GM18873 (cell line): ENCODE measurements at regions not wholly inside any gene's neighbourhood (a gene's known extent, or its start where the extent isn't known, plus 50 kb on each side); places are given as distances from the start of the nearest gene placed in this dataset.
A peak's percentile ranks its signal among the peaks of the same experiment; 100 is the strongest.

Experiments used
- ATAC-seq: cut with Tn5 transposase; IDR thresholded peaks from one replicate; pipeline ENCODE4 v1.9.1; 2021; ENCODE audit warnings: mild to moderate bottlenecking, moderate library complexity, moderate number of reproducible peaks; ENCODE audit not compliant: unreplicated experiment, low FRiP score

DNA sequence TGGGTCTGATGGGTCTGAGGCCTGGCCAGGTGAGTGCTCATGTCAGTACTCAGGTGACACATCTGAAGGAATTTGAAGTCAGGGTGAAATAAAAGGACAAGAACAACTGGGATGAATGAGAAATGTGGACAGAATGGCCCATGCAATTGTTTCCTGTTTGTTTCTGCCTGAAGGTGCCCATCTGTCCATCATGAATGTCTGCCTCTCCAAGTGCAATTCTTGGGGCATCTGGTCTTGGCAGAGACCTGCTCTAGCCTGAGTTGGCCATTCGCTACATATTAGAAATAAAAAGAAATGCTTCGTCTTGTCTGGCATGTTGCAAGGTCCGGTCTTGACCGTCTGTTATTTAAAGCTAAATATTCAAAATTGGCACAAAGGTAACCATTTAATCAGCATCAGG lies 142.0 kb upstream of the AGBL1 start:
- no peak for ATAC-seq

DNA sequence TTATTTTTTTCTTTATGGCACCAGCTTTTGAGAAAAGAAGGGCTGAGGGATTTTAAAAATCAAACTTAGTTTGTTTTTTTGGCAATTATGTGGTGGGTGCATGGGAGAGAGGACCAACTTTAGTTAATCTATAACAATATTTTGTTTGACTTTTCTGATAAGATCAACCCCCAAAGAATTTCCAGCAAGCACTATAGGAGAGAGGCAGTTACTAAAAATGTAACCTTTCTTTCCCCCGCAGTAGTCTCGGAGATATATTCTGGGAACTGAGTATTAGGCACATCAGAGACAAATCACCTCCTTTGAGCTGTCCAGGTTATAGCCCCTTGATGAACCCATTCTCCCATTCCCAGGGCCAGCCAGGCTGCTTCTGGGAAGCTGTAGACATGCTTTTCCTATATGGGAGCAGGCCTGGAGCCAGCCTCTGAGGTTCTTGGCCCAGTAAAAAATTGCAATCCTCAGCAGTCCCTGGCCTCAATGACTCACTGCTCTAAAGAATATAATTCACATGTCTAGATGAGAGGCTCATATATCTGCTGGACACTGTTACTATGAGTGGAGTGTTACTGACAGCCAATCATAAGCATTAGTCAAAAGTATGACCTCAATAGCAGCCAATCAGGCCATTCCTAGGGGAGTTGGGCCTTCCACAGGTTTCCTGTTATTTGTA lies 138.3 kb upstream of the AGBL1 start:
- ATAC-seq: no peak

DNA sequence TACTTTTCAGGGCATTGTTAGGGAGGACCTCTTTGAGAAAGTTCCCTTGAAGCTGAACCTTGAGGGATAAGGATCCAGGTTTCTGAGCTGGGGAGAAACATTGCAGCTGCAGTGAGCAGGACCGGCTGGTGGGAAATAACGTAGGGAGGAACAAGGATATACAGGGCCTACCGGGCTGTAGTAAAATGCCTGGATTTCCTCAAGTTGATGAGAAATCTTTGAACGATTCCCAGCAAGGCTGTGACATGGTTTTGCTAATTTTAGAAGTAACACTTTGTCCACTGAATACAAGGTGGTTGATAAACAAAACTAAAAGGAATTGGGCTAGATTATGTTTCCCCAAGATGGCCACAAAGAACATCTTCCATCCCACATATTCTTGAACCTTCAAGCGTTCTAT lies 137.0 kb upstream of the AGBL1 start:
- ATAC-seq: no peak

DNA sequence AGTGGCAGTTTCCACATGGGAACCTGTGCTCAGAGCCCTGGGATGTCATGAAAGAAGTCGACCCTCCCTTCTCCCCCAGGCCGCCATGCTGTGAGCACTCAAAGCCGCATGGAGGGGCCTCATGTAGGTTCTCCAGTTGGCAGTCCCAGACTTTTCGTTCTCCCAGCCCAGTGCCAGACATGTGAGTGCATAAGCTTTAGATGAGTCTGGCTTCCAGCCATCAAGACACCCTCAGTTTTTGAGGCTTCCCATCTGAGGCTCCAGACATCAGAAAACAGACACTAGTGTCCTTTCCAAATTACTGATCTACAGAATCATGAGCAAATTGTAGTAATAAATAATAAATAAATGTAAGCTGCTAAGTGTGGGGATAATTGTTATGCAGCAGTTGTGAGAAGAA lies 136.5 kb upstream of the AGBL1 start:
- no peak for ATAC-seq

DNA sequence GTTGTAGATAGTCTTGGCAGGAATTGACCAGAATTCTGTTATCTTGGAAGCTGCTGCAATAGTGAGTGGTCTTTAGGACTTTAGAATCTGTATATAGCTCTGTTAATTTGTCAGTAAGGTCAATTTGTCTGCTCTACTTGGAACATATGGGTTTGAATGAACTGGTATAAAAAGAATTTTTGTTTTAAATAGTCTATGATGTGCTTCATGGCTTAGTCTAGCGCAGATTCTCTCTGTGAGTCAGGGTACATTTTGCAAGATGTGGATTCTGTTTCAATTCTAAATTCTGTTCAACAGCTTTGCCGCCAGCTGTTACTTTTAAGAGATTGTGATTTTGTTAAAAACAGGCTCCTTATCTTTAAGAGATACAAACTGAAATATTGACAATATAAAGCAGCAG lies 135.9 kb upstream of the AGBL1 start:
- ATAC-seq: no peak

DNA sequence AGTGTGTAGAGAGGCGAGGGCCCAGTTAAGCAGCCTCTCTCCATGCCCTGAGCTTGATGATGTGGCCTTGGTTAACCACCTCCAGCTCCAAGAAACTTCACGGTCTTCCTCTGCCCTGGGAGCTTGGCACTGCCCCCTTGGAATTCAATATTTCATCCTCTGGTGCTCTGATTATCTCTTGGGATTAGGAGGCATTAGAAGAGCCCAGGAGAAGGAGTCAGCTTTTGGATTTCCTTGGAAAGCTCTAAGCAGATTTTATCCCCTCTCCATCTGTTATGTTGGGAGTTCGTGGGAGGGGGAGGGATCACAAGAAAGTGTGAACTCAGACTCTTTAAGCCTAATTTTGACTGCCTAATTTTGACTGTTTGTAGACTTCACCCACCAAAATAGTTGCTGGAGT lies 132.7 kb upstream of the AGBL1 start:
- ATAC-seq: no peak

DNA sequence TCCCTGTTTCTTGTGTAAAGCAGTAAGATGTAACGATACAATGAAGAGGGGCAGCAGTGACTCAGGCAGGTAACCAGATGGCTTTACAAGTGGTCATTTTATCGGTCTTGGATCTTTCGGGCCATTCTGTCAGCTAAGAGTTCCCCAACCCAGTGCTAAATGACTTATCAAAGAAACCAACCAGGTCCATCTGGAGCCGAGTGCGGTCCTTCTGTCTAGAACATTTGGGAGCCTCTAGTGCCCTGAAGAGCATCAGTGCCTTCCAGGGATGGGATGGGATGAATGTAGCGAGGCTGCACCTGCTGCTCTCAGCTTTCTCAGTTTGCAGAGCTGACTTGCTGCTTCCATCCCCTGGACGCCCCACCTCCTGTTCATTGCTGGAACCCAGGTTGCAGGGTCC lies 131.7 kb upstream of the AGBL1 start:
- no peak for ATAC-seq

DNA sequence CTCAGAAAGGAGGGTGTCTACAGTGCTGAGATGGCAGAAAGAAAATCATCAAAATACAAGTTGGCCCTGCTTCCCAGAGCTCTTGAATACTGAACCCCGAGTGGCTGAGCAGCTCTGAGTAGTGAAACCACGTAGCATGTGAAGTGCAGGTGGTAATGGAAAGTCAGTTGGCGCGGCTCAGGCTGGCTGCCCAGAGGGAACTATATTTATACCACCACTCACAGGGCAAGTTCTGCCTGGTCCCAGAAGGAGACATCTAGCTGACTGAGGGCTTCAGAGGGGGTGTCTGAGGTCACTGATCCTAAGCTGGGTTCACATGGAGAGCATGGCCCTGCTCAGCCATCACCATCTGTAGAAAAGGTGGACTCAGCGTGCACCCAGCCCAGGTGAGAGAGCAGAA lies 129.6 kb upstream of the AGBL1 start:
- ATAC-seq: no peak

DNA sequence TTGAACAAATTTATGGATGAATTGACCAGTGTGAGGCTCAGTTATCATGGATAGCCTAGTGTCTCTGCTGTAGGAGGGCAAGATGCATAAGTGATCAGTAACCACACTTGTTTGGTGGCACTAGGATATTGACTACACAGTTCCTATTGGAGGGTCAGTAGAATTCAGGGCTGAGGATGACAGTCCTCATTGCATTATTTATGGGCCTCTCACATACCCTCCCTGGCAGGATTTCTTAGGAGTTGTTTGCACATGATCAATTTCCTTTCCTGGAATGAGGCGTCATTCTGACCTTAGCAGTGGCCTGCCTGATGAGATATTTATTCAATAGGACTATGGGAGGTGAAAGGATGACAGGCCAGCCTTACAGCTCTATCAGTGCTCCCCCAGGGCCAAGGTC lies 125.1 kb upstream of the AGBL1 start:
- ATAC-seq: no peak

DNA sequence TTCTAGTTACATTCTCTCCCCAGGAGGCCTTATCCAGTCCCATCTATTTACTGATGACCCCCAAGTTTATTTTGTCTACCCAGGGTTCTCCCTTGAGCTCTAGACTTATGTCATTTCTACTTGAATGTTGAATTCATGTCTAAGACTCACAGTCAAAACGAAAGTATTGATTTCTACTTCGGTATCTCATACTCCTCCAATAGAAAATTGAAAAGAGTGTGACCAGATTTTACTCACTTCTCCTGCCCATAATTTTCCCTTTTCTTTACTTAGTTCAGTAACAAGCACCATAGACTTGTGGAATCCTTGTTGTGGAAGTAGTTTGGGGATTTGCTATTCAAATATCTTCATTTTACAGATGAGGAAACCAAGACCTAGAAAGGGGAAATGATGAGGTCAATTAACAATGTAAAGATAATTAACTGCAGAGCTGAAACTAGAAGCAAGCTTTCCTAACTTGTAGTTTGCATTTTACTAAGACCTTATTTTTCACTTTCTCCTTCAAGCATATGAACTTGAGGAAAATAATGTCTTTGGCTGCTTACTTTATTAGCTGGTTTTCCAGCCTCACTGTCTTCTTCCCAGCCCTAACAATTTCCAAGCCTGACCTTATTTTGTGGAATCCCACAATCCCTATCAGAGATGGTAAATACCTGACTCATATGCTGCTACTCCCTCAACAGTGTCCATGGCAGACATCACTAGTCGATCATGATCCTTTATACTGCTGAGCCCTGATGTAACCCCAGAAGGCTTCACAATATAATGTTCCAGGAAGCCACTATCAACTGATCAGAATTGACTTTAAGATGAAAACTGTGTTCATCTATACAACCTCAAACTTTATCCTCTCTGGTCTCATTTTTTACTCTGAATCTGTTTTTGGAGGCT lies 123.9 kb upstream of the AGBL1 start:
- ATAC-seq: peak; percentile 86

DNA sequence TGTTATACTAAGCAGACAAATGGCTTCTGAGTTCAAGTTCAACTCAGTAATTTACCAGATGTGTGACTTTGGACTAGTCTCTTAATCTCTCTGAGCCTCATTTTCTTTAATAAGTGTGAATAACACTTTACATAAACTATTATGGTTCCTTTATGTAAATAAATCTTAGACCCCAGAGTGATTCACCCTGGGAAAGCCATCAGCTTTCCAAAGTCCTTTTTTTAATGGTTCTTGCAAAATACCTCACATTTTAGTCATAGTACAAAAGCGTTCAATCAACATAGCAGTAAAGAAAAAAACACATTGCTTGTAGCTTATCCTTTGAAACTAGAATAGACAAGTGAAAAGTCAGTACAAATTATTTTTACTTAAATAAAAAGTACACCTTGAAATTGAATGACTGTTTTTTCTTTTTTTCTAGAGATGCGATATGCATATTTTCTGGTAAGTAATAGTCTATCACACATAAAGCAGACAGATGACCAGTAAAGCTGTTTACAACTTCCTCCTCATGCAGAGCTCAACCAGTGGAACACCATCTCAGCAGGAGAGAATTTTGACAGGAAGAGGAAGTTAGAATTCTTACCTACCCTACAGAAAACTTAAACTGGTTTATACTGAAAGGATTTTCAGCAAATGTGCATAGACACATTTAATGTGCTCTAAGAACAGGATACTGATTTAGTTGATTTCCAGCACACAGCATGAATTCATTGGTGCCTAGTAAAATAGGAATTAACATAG lies 123.0 kb upstream of the AGBL1 start:
- ATAC-seq: no peak

DNA sequence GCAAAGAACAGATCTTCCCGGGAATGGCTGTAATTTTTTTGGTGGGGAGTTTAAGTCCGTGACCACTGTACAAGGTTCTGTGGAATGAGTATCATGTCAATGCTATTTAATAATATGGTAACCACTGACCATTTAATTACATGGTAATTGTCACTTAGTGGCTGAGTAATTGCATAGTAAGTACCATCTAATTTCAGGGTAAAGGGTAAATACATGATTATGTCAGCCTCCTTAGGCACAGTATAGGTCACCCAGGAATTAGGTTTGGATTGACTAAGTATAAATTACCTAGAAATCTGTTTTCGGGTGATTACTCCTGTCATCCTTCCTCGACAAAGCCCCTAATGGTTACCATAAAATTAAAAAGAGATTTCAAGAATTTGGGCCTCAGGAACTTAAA lies 120.1 kb upstream of the AGBL1 start:
- no peak for ATAC-seq

DNA sequence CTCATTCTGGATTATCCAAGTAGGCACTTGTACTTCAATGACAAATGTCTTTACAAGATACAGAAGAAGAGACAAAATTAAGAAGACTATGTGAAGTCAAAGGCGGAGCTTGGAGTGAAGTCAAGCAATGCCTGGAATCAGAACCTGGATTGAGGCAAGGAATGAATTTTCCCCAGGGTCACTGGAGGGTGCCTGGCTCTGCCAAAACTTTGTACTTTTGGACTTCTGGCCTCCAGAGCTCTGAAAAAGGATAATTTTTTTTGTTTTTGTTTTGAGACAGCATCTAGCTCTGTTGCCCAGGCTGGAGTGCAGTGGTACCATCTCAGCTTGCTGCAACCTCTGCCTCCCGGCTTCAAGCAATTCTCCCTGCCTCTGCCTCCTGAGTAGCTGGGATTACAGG lies 119.3 kb upstream of the AGBL1 start:
- no peak for ATAC-seq

DNA sequence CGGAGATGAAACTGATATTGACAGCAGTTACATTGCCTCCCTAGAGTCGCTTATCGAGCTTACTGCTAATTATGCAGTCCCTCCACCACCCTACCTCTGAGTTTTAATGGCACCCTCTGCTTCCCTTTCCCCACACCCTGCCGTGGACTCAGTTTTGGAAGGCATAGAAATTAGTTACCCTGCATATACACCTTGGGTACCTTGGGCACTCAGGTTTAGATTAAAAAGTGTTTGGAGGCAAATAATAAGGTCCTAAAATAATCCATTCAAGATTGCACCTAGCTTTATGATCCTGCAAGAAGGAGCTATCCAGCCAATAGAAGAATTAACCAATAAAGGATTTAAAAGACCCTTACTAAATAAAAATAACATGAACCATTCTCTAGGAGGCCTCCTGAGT lies 117.8 kb upstream of the AGBL1 start:
- ATAC-seq: no peak

DNA sequence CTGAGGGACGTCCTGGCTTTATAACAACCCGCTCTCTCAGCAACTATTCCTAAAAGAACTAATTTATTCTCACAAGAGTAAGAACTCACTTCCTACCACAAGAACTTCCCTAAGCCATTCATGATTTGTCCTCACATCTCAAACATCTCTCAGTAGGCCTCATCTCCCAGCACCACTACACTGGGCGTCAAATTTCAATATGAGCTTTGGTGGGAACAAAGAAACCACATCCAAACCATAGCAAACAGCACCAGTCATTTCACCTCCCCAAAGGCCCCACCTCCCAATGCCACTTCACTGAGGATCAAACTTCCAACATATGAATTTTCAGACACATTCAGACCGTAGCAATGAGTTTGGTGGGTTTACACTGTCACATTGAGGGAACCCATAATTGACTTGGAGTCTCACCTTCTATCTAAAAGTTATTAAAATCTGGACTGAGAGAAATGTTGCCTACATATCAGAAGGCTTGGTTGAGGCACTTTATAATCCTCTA lies 116.4 kb upstream of the AGBL1 start:
- no peak for ATAC-seq

DNA sequence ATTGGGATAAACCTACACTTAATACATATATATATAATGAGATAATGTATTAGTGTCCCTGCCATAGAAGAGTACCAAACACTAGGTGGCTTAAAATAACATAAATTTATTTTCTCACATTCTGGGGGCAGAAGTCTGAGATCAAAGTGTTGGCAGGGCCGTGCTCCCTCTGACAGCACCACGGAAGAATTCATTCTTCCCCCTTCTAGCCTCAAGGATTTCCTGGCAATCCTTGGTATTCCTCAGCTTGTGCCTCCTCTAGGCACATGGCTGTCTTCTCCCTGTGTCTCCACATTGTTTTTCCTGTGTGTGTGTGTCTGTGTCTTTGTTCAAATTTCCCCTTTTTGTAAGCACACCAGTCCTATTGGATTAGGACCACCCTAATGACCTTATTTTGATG lies 115.2 kb upstream of the AGBL1 start:
- no peak for ATAC-seq

DNA sequence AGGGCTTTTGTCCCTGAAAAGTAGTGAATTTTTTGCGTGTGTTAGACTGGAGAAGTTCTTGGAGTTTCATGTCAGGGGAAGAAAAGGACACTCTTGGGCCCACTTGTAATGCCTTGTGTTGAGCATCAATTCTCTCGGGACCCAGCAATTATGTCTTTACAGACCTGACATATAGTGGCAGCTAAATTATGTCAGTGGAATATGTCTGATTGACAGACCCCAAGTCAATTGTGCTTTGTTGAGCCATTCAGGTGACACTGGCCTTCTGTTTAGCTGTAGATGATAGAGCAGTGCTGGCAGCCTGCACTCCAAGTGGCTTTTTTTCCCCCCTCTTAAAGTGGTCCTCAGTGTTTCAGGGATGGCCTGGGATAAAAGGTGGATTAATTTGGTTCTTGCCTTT lies 112.1 kb upstream of the AGBL1 start:
- no peak for ATAC-seq

DNA sequence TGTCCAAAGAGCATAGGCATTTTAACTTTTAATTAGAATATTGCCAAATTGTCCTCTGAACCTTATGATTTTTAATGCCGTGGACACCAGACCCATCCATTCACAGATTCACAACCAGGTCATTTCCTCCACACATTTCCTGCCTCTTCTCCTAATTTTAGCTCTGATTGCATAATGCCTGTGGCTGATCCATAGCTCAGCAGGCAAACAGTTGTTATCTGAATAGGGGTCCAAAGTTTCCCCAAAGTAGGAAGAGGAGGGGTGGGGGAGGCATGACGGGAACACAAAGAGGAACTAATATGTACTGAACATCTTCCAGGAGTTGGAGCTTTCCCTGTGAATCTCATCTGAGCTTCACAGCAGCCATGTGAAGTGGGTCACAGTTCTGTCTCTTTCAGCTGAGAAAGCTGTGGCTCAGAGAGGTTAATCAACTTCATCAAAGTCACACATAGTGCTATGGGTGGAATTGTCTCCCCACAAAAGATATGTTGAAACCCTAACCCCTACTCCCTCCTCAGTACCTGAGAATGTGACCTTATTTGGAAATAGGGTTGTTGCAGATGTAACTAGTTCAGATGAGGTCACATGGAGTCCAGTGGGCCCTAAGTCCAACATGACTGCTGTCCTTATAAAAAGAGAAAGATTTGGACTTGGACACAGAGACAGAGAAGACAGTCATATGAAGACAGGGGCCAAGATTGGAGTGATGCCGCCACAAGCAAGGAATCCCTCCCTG lies 106.7 kb upstream of the AGBL1 start:
- ATAC-seq: no peak

DNA sequence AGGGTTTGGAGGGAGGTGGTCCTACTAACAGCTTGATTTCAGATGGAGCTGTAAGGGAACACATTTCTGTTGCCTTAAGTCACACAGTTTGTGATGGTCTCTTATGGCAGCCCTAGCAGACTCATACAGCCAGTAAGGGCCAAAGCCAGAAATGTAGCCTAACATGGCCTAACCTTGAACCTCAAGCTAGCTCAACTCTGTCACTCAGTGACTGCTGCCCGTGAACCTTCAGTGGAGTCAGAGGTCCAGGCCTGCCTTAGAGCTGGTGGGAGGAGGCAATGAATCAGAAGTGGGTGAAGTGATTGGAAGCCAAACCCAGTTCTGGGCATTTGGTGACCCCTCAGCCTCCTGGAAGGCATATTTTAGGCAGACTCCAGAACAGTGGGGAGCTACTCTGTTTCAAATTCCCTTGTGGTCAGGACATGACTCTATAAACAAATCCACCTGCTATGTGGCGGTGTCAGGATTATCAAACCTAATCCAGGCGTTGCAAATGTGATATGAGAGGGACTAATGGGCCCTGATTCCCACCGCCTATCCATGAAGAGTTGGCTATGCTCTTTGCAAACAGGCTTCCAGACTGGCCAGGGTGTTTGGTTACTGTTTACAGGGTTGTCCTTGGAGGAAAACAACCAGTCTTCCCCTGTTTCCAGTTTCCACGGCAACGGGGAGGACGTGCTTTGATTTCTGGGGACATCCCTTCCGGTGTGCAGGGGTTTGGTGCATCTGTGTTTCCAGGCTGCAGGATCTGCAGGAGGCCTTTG lies 105.9 kb upstream of the AGBL1 start:
- ATAC-seq: no peak

DNA sequence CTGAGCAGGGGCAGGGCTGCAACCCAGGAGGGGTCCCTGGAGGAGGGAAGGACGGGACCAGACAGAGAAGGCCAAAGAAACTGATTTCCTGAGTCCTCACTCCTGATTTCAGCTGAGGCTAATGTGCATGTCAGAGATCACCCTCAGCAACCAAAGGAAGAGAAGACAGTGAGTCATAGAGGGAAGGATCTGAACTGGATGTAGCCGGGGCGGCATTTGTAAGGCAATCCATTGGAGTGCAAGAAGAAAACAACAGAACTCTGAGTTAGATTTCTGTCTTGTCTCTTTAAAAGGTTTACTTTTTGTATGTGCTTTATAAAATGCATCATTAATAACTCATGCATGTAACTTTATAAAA lies 105.3 kb upstream of the AGBL1 start:
- no peak for ATAC-seq
